DOHH2 (cell line): ENCODE measurements at regions not wholly inside any gene's neighbourhood (a gene's known extent, or its start where the extent isn't known, plus 50 kb on each side); places are given as distances from the start of the nearest gene placed in this dataset.
"Not testable (repeated sequence)": the region's sequence is repeated elsewhere in the genome, so short reads cannot be mapped to it uniquely, and the experiment has no call there.

Source experiments
- H3F3A ChIP-seq: fragments of 200-600 bp; sonication (generic), shearing (Covaris generic); 2 replicates; pipeline ENCODE4 v1.6.0; 2016; ENCODE audit warnings: antibody characterized with exemption, mild to moderate bottlenecking; ENCODE audit not compliant: control insufficient read depth, insufficient read depth
- H3K27ac ChIP-seq: fragments of 200-600 bp; sonication (generic); 2 replicates; pipeline ENCODE4 v1.5.1; 2014; ENCODE audit warnings: low read depth, mild to moderate bottlenecking, low read length, moderate library complexity
- H3K27me3 ChIP-seq: fragments of 200-600 bp; sonication (generic); 2 replicates; pipeline ENCODE4 v1.6.1; 2014; ENCODE audit warnings: mild to moderate bottlenecking, low read length, mixed read lengths; ENCODE audit not compliant: control insufficient read depth
- H3K36me3 ChIP-seq: fragments of 200-600 bp; sonication (generic); 2 replicates; pipeline ENCODE4 v1.6.1; 2014; ENCODE audit warnings: mild to moderate bottlenecking, low read length, moderate library complexity, mixed read lengths; ENCODE audit not compliant: control insufficient read depth
- H3K4me1 ChIP-seq: fragments of 200-600 bp; sonication (generic); 2 replicates; pipeline ENCODE4 v1.6.1; 2014; ENCODE audit warnings: mild to moderate bottlenecking, low read length, mixed read lengths; ENCODE audit not compliant: control insufficient read depth
- H3K4me2 ChIP-seq: fragments of 200-600 bp; sonication (generic); 2 replicates; pipeline ENCODE4 v1.6.0; 2014; ENCODE audit warnings: mild to moderate bottlenecking, low read length, moderate library complexity
- H3K4me3 ChIP-seq: fragments of 200-600 bp; sonication (generic); 2 replicates; pipeline ENCODE4 v1.5.1; 2014; ENCODE audit warnings: mild to moderate bottlenecking, low read length, mixed read lengths
- H3K79me2 ChIP-seq: fragments of 200-600 bp; sonication (generic); 2 replicates; pipeline ENCODE4 v1.6.1; 2014; ENCODE audit warnings: mild to moderate bottlenecking, low read length, mixed read lengths; ENCODE audit not compliant: control insufficient read depth
- H3K9me2 ChIP-seq: fragments of 200-600 bp; sonication (generic); replicated peaks from 2 replicates; pipeline ENCODE4 v1.6.1; 2014; ENCODE audit warnings: mild to moderate bottlenecking, low read length, mixed read lengths; ENCODE audit not compliant: control insufficient read depth
- H3K9me3 ChIP-seq: fragments of 200-600 bp; sonication (generic); 2 replicates; pipeline ENCODE4 v1.6.1; 2014; ENCODE audit warnings: antibody characterized with exemption, low read length, mixed read lengths; ENCODE audit not compliant: control insufficient read depth, insufficient read depth
- H4K20me1 ChIP-seq: fragments of 200-600 bp; sonication (generic); 2 replicates; pipeline ENCODE4 v1.6.0; 2014; ENCODE audit warnings: low read depth, mild to moderate bottlenecking, antibody characterized with exemption, low read length, moderate library complexity; ENCODE audit not compliant: control insufficient read depth, insufficient read depth
- CTCF ChIP-seq: fragments of 200-600 bp; sonication (generic); IDR thresholded peaks from one replicate; pipeline ENCODE4 v1.5.1; 2014; ENCODE audit warnings: antibody characterized with exemption, mild to moderate bottlenecking, low read depth, low read length; ENCODE audit not compliant: poor library complexity, severe bottlenecking
- EZH2phosphoT487 ChIP-seq: fragments of 200-600 bp; sonication (generic); IDR thresholded peaks from 2 replicates; pipeline ENCODE4 v1.6.1; 2017; ENCODE audit warnings: borderline replicate concordance, mild to moderate bottlenecking, antibody characterized with exemption, low read length, moderate library complexity, mixed read lengths

- not testable (repeated sequence) for H4K20me1 ChIP-seq, H3K9me2 ChIP-seq, H3K4me1 ChIP-seq
Observed at GRCh38 chr1:95297906-95298305, 63.9 kb downstream of the RWDD3 start.

GRCh38 chr1:95301091-95301490 is 67.1 kb downstream of the RWDD3 start:
- Histone ChIP-seq H4K20me1 (no peaks in the 10 kb centered on the region), H3K9me3 (no peaks in the 10 kb centered on the region; the same call in 1 of the 2 replicates), H3K36me3 (no peaks in the 10 kb centered on the region), H3K4me3 (no peak overlapping the region), H3K79me2 (no peaks in the 10 kb centered on the region), H3K9me2 (no peaks in the 10 kb centered on the region; the same call in 1 of the 2 replicates), H3K4me1 (no peaks in the 10 kb centered on the region), H3K27ac (no peak overlapping the region), H3F3A (no peaks in the 10 kb centered on the region), H3K4me2 (no peak overlapping the region), H3K27me3 (no peaks in the 10 kb centered on the region)
- TF ChIP-seq EZH2phosphoT487 = no peak
- TF ChIP-seq CTCF = no peak

More at GRCh38 chr1:95297906-95298305, 63.9 kb downstream of the RWDD3 start:
- not testable (repeated sequence) for H3K27ac ChIP-seq, H3K9me3 ChIP-seq, H3K27me3 ChIP-seq, H3K4me2 ChIP-seq, H3K36me3 ChIP-seq, H3K4me3 ChIP-seq, H3K79me2 ChIP-seq, H3F3A ChIP-seq

- no peak overlapping the region for H3K4me2 ChIP-seq
- H3K27me3 ChIP-seq = no peaks in the 10 kb centered on the region
- no peak overlapping the region for H3K4me3 ChIP-seq
- no peaks in the 10 kb centered on the region for H4K20me1 ChIP-seq
- TF ChIP-seq CTCF (no peak), EZH2phosphoT487 (no peak)
- no peaks in the 10 kb centered on the region for H3K4me1 ChIP-seq
- no peak overlapping the region for H3K27ac ChIP-seq
- no peaks in the 10 kb centered on the region; the same call in 1 of the 2 replicates for H3K9me2 ChIP-seq
- H3K9me3 ChIP-seq = no peaks in the 10 kb centered on the region; the same call in 1 of the 2 replicates
- H3K79me2 ChIP-seq = no peaks in the 10 kb centered on the region
- H3F3A ChIP-seq = no peaks in the 10 kb centered on the region
- H3K36me3 ChIP-seq = no peaks in the 10 kb centered on the region
Observed at GRCh38 chr1:95301614-95302013, 67.6 kb downstream of the RWDD3 start.

- no peaks in the 10 kb centered on the region for H4K20me1 ChIP-seq
- H3K79me2 ChIP-seq = no peaks in the 10 kb centered on the region
- H3F3A ChIP-seq = no peaks in the 10 kb centered on the region
- no peaks in the 10 kb centered on the region for H3K36me3 ChIP-seq
- no peak overlapping the region for H3K4me3 ChIP-seq
- no peak for TF ChIP-seq EZH2phosphoT487
- no peaks in the 10 kb centered on the region; the same call in 1 of the 2 replicates for H3K9me3 ChIP-seq
- no peak overlapping the region for H3K27ac ChIP-seq
- no peaks in the 10 kb centered on the region for H3K4me1 ChIP-seq
- no peaks in the 10 kb centered on the region; the same call in 1 of the 2 replicates for H3K9me2 ChIP-seq
- no peak overlapping the region for H3K4me2 ChIP-seq
- H3K27me3 ChIP-seq = no peaks in the 10 kb centered on the region
Observed at GRCh38 chr1:95304803-95305202, 70.8 kb downstream of the RWDD3 start.
